HG02852 (cell line): ENCODE measurements at regions not wholly inside any gene's neighbourhood (a gene's known extent, or its start where the extent isn't known, plus 50 kb on each side); places are given as distances from the start of the nearest gene placed in this dataset.
"Not testable (repeated sequence)": the region's sequence is repeated elsewhere in the genome, so short reads cannot be mapped to it uniquely, and the experiment has no call there.

Source experiments
- ATAC-seq: cut with Tn5 transposase; IDR thresholded peaks from one replicate; pipeline ENCODE4 v1.9.1; 2021; ENCODE audit warnings: mild to moderate bottlenecking, moderate library complexity; ENCODE audit not compliant: unreplicated experiment

DNA sequence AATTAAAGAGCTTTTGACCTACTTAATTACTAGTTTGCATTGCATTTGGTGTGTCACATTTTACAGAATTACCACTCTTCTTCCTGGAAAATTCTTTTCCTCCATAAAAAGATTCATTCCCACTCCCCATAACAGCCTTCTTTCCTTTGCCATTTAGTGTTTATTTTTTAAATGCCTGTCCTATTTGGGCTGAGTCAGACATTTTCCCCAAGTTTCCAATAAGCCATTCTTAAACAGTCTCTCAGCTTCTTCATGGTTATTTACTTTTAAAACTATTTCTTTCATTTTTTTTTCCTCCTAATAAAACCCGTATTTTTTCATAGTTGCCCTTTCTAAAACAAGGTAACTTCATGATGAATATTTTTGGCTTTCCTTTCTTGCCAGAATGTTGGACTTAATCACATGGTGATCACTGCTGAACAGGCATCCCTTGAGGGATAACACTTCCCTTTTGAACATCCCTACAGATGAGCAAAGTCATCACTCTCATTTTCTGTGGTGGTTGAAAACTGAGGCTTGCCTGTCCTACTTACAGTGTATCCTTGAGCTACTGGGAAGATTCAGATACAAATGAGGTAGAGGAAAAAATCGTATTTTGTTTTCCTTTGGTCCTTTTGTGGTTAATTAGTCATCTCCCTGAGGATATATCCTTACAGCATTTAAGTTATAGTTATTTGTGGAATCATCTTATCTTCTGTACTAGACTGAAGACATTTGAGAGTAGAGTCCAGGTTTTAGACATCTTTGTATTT lies 520.5 kb upstream of the NR3C2 start:
- no peak for ATAC-seq

DNA sequence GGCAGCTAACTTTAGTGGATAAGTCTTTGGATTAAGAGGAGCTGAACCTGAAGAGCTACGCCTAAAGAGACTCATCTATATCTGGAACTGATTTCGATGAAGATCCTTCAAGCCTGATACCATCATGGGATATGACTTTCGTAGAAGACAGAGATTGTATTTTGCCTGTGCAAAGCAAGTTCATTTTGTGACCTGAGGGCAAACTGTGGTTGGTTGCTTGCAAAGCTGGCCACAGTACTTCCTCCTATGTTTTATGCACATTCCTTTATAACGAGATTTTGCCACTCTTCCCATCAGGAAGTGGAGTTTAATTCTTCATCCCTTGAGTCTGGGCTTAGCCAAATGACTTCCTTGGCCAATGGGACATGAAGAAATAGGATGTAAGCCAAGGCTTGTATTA lies 519.3 kb upstream of the NR3C2 start:
- ATAC-seq = no peak

DNA sequence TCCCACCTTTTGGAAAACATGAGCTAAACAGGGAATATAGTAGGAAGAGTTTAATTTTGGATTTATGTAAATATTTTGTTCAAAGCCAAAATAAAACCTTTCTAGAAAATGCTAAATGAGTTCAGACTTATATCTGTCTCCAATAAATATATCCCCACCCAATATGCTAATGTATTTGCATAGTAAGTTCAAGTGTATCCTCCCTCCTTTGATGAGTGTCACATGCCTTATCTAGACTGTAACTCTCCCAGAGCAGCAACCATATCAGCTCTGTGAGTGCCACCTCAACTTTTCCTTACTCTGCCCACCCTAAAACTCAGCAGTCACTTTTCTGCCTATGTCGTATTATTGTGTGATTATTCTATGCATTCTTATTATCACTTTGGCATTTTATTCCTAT lies 516.1 kb upstream of the NR3C2 start:
- no peak for ATAC-seq

DNA sequence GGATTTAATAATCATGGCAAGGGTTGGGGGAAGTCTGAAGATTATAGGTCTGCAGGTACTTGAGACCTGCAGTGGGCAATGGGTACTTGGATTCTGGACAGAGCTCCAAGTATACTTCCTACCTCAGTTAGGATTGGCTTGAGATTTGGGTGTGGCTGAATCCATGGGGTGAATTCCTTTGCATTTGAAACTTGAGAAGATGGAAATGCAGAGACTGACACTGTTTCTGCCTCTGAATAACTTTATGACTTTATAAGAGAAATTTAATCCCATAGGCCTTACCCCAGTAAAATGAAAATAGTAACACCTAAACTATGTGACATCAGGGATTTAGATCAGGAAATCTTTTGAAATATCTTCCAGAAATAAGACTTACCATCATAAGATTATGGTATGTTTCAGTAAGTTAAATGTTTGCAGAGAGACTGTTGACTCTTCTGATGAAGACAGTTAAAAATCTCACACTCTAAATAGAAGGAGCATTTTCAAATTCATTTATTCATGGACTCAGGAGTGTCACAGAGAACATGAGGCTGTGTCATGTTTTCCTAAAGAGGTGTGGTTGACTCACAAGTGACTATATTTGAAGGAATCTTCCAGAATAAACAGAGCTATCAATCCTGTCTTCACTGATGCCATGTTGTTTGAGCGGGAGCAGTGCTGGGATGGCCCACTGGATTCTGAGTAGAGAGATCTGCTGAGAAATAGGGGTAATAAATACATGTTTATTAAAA lies 513.5 kb upstream of the NR3C2 start:
- ATAC-seq = no peak

DNA sequence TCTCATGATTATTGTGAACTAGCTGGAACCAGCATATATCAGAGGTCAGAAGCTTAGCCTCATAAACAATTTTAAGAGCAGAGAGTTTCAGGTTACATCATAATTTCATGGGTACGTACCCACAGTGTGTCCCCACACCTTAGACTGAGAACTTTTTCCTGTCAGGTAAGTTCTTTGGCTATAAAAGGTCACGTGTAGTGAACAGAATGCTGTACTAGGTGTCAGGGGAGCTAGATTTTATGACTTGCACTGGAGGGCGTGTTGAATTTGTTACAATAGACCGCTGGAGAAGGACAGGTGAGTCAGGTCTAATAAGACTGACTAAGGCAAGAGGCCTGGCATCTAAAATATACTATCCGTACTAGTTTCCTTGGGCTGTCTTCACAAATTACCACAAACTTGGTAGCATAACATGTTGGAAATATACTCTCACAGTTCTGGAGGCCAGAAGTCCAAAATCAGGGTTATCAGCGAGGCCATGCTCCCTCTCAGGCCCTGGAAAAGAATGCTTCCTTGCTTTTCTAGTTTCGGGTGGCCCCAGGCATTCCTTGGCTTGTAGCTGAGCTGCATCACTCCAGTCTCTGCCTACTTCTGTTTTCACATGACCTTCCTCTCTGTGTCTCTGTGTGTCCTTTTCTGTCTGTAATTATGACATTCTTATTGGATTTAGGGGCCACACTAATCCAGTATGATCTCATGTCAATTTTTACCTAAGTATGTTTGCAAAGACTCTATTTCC lies 512.0 kb upstream of the NR3C2 start:
- no peak for ATAC-seq

DNA sequence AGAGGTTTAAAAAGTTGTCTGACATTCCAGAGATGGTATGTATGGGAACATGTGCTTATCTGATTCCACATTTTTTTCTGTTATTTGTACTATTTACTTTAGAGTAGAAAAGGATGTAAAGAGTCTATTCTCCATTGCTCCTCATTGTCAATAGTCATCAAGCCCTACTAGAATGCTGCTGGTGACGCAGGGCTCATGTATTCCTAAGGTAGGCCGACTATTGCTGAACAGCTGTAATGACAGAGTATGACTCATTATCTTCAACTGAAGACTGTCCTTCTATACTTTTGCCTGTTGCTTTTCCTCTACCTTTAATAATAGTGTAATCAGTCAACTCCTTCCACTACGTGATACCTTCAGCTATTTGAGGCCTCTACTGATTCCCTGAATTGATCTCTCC lies 509.1 kb upstream of the NR3C2 start:
- ATAC-seq = no peak

DNA sequence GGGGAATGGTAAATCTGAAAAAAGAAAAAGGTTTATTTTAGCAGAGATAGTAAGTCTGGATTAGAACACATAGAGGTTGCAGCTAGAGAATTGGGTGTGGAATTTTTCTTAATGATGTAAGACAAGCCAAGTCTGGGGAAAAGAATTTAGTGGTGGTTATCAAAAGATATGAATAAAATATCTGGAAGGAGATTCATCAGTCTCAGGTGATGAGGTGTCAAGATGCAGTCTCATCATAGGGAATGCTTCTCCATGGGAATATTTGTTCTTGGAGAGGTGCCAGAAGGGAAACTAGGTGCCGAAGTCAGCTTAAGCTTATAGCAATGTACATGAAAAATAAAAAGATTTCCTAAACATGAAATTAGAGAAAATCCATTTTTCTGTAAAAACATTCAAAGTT lies 504.1 kb upstream of the NR3C2 start:
- no peak for ATAC-seq

DNA sequence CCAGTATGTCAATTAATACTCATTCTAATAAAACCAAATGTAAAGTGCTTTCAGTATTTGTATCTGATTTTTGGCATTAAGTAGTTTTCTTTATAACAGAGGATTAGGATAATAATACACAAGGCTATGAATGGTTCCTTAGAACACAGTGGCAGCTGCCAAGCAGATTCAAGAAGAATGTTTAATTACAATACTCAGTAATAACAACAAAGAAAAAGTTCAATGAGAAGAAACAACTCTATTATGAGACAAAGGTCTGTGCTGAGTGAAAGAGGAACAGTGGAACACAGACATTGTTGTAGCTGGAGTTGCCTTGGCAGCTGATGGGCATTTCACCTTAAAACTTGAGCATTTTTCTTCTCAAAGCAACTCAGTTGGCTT lies 502.6 kb upstream of the NR3C2 start:
- ATAC-seq = no peak

DNA sequence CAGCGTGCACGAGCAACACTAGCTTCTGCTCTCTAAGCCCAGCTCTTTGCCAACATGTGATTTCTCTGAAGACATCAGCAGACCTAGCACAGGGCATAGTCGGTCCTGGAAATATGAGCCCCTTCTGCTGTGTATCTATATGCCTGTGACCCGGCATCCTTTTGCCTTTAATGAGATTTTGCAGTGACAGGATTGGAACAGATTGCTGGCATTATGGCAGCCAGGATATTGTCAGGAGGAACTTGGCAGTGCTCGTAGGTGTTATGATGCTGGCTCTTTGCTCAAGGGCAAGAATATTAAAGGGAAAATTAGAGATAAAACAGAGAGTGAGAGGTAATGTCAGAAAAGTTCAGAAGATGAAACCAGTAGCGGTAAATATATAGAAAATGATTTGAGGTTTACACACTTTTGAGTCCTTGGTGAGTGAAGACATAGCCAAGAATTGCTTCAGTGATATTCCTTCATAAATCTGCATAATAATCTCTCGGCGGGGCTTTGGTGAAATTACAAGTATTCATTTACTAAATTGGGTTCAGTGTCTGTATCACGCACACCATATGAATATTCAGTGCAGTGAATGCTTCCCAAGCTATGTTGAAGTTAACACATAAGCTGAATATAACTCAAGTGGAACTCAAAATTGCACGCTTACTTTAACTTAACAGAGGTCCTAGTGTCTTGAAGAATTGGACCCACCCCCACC lies 502.1 kb upstream of the NR3C2 start:
- no peak for ATAC-seq

DNA sequence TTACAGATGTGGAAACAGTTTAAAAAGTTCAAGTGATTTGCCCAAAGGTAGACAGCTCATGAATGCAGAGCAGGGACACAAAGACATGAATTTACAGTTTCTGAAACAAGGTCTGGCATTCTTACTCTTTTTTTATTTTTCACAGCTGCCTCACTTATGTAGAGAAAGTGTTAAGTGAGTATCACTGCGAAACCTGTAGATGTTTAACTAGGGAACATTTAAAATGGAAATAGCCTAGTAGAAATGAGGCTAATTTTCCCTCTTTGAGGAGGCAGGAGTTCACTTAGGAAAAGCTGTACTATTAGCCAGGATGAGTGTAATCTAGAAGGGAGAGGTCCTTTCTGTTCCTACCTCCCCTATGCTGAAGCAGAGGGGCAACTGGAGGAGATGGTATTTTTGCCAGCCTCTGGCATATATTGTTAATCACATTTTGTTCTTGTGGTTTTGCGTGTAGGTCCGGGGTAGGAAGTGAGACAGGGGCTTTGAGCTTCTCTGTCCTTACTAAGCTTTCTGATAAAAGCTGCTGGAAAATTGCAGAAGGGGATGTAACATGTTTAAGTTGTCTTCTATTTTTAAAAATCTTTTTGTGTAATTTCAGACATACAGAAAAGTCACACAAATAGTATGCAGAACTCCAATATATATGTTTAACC lies 492.8 kb upstream of the NR3C2 start:
- ATAC-seq = no peak

DNA sequence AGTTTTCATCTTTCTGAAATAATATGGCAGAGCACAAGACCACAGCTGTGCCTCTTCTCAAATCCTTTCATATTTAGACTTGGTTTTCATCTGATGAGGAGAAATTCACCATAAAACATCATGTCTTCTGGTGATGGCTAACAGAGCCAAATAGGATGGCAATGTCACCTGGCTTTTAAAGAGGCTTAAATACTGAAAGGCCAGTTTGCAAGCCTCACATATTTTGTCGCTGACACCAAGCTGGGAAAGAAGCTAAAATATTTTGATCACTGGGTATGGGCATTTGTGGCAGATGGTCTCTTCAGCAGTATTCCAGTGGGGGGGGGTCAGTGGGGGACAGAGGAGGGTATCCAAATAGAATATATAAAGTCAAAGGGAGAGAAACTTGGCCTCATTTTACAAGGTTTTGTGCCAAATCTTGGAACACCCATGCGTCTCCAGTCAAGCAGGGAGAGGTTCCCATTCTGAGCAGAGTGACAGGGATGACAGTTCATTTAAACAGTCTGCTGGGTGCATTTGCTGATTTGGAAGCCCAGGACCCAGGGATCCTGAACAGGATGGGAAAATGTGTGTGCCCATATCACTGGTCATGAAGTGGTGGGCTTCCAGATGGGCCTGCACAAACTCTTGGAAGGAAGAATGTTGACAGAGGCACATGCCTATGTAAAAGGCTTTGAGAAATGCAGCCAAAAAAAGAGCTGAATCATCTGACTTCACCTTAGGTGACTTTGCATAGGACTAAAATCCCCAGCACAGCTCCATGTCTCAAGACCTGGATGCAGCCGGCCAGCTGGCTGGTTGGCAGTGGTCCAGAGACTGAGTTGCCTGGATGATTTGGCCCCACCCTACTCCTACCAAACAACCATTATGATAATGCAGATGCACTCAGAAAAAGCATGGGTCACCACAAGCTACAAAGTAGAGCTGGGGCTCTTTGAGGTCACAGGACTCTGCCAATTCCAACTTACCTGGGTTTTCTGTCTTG lies 484.4 kb upstream of the NR3C2 start:
- ATAC-seq = no peak

DNA sequence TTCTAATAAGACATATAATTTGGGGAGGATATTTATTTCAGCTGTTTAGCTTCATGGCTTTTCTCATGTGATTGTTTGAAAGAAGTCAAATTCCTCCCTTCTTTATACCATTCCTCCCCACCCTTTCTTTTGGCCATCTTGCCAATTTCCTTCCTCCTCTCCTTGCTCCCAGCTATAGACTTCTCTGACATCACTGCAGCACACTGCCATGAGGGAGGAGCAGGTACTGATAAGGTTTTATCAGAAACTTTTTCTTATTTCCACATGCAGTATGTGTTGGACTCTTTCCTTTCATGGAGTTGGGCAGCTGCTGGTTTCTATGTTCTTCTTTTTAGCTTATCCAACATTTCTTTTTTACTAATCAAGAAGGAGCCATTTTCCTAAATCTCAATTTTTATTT lies 481.7 kb upstream of the NR3C2 start:
- ATAC-seq = no peak

DNA sequence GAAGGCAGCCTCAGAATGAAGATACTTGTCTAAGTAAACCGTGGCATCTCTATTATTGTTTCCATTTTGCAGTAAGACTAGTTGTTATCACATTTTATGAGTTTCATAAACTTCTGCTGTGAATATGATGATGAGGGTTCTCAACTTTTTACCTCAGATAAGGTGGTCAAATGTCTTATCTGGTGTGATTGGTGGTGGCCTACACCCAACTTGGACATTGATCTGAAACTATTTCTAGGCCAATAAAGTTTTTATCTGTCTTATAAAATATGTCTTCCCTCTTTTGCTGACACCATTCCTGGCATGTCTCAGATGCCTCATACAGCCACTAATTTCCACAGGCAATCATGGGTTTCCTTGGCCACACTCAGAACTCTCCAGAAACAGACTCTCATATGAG lies 480.3 kb upstream of the NR3C2 start:
- ATAC-seq = no peak

DNA sequence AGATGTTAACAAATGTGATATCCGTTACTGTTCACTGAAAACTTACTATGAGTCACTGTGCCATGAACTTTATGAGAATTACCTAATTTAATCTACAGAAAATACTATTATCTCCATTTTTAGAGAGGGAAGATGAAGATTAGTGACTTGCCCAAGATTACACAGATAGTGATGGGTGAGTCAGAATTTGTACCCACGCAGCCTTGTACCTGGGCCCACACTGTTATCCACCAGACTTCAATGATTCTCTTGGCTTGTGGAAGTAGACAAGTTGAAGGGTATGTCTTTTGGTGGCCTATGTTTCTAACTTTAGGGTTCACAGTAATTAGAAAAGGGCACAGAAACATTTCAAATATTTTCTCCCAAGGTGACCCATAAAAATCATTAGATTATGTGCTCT lies 472.5 kb upstream of the NR3C2 start:
- ATAC-seq = no peak

DNA sequence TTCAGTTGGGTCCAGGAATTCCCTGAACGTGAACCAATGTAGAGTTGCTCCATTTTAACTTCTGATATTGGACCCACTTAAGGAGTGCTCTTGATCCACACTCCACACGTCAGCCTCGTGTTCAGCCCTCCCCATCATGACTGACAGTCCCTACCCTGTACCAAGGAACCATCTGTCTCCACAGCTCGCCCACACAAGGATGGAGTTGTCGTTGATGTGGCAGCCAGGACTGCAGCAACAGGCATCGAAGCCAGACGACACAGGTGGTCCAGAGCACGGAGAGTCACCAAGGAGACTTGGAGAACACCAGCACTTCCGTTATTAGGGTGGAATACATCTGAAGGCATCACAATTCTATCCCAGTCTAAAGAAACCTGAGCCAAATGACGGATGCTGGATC lies 472.1 kb upstream of the NR3C2 start:
- ATAC-seq = no peak

DNA sequence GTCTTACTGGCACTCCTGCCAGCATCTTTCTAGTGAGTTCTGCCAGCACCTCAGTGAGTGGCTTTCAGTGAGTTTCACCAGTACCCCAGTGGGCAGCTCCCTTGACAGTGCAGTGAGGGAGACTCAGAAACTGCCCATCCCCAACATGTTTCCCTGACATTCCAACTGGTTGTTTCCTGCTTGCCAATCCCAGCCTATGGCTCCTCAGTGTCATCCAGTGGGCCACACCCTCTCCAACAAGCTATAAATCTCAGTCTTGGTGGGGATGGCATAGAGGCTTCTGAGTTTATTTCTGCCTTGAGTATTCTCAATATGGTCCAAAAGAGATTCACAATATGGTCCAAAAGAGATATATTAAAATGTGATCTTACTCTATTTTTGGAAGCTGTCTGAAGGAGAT lies 461.2 kb upstream of the NR3C2 start:
- no peak for ATAC-seq

DNA sequence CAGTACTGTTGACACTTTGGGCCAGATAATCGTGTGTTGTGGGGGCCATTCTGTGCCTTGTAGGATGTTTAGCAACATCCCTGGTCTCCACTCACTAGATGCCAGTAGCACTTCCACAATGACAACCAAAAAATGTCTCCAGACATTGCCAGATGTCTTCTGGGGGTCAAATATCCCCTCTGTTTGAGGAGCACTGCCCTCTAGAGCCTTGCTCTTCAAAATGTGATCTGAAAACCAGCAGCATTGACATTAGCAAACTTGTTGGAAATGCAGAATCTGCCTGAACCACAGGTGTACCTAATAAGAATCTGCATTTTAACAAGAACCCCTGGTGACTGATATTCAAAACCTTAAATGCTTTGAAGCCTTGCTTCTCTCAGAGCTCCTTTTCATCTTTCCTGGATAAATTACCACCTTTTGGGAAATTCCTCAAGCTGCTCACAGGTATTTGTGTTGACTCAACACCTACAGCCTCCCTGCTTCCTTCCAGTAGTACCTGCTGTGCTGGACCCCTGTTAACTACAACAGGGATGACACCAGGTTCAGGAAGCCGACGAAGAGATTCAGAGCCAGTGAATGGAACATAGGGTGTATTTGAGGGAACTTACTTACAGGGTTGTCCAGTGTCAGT lies 459.0 kb upstream of the NR3C2 start:
- ATAC-seq = no peak

DNA sequence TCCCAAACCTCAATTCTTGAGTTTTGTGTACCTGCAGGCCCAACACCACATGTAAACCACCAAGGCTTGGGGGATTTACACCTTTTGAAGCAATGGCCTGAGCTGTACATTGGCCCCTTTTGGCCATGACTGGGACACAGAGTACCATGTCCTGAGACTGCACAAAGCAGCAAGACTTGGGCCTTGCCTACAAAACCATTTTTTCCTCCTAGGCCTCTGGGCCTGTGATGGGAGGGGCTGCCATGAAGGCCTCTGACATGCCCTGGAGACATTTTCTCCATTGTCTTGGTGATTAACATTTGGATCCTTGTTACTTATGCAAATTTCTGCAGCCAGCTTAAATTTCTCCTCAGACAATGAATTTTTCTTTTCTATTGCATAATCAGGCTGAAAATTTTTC lies 455.9 kb upstream of the NR3C2 start:
- not testable (repeated sequence) for ATAC-seq

DNA sequence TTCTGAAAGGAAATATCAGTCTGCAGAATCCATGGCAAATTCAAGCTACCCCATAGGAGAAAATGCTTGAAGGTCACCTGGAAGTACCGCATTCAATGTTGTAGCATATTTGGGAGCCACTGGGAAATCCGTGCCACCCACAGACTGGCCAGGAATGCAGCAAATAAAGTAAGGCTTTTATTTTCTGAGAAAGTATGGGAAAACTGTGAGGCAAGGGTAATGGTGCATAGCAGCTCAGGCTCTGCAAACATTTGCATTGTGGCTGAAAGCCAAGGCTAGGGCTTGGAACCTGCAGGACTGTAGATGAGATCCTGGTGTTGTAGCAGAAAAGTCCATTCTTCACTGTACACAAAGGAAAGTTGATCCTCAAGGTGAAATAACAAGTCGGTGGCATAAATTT lies 450.9 kb upstream of the NR3C2 start:
- ATAC-seq = no peak
